ENCODE measurements at regions not wholly inside any gene's neighbourhood (a gene's known extent, or its start where the extent isn't known, plus 50 kb on each side); places are given as distances from the start of the nearest gene placed in this dataset.
"Not testable (repeated sequence)": the region's sequence is repeated elsewhere in the genome, so short reads cannot be mapped to it uniquely, and the experiment has no call there.

DNA sequence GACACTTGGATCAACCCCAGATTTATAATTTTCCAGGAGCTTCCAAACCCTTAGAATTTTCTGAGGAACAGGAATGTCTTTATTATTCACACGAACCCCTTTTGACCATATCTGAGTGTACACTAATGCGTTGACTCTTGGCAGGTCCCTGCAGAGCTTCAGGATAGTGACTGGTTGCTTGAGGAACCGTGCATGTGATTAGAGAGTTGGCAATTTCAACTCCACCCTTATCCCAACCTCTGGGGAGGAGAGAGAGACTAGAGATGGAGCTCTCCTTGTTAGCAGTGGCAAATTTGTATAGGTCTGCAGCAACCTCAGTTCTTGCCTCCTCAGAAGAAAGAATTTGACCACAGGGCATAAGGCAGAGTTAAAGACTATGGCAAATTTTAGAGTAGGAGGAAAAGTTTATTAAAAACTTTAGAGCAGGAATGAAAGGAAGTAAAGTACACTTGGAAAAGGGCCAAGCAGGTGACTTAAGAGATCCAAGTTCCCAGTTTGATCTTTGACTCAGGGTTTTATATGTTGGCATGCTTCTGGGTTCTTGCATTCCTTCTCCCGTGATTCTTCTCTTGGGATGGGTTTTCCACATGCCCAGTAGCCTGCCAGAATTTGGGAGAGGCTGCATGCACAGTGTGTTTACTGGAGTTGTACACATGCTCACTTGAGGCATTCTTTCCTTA, 93.8 kb upstream of the ETV3 start:
- DNase-seq (ENCODE audit: low read depth in 2 of 3, low spot score in 1 of 3): no peak

DNA sequence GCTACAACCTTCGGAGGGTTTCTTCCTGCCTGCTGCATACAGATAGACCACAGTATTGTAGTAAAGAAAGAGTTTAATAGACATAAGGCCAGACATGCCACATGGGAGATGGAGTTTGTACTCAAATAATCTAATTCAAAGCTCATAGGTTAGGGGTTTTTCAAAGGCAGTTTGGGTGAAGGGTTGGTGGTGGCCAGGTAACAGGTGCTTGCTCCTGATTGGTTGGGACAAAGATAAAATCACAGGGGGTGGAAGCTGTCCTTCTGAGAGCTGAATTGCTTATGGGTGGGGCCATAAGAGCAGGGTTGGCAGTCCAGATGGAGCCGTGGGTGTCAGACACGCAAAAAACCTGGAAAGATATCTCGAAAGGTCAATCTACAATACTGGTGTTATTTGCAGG, 92.3 kb upstream of the ETV3 start:
- DNase-seq (ENCODE audit: low read depth in 2 of 3, low spot score in 1 of 3): no peak

- no peak for DNase-seq (ENCODE audit: low read depth in 2 of 3, low spot score in 1 of 3)
Measured at GRCh38 chr1:157227700-157228099, 89.5 kb upstream of the ETV3 start.

GRCh38 chr1:157226739-157227138, 88.5 kb upstream of the ETV3 start:
- DNase-seq (ENCODE audit: low read depth in 2 of 3, low spot score in 1 of 3): no peak

DNA sequence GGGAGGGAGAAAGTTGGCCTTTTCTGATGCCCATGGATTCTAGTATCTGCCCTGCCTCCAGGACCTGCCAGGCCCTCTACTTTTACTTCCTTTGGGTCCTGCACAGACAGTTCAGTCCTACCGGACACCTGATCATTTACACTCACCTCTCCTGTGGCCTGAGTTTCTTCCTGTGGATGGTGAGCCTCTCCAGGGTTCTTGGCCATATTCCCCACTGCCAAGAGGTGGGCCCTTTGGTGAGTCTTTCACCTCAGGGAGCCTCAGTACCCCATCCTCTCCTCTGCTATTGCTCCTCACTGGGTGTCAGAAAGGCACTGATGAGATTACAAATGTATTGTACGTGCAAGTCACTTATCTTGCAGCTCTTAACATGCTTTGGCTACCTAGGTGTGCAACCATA, 81.4 kb upstream of the ETV3 start:
- no peak for DNase-seq (ENCODE audit: low read depth in 2 of 3, low spot score in 1 of 3)

GRCh38 chr1:157219182-157219581, 81.0 kb upstream of the ETV3 start:
- DNase-seq (ENCODE audit: low read depth in 2 of 3, low spot score in 1 of 3): no peak

DNA sequence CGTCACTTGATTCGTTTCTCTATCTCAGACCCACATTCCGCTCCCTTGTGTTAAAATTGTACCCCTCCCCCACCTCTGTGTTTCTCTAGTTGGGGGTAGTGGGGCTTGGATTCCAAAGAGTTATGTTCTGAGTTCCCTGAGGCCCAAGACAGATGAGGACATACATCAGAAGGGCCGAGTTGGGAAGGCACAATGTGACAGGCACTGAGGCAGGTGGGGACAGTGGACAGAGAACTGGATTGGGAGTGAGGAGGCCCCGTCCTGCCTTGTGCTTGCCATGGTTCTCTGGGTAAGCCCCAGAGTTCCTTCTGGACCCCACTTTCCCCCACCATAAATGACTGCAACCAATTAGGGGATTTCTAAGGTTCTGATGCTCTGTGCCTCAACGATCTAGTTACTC, 80.5 kb upstream of the ETV3 start:
- DNase-seq (ENCODE audit: low read depth in 2 of 3, low spot score in 1 of 3): no peak

GRCh38 chr1:157217486-157217885, 79.3 kb upstream of the ETV3 start:
- no peak for DNase-seq (ENCODE audit: low read depth in 2 of 3, low spot score in 1 of 3)

DNA sequence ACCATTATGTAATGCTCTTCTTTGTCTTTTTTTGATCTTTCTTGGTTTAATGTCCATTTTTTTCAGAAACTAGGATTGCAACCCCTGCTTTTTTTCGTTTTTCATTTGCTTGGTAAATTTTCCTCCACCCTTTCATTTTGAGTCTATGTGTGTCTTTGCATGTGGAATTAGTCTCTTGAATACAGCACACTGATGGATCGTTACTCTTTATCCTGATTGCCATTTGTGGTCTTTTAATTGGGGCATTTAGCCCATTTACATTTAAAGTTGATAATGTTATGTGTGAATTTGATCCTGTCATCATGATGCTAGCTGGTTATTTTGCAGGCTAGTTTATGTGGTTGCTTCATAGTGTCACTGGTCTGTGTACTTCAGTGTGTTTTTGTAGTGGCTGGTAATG, 75.6 kb upstream of the ETV3 start:
- no peak for DNase-seq (ENCODE audit: low read depth in 2 of 3, low spot score in 1 of 3)

DNA sequence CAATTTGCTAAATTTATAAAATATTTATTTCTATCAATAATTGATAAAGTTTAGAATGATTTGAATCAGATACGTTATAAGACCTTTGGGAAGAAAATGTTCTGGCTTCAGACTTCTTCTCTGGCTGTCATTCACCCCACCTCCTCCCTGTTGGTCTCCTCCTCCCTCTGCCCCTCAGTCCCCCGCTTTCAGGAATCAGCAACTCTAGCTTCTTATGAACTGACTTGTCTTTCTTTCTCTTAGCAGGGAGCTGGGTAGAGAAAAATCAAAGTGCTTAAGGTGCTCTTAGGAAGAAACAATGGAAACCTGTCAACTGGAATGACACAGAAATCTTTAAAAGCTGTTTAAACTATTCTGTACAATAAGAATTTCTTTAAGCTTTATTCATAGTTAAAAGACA, 71.3 kb upstream of the ETV3 start:
- no peak for DNase-seq (ENCODE audit: low read depth in 2 of 3, low spot score in 1 of 3)

- DNase-seq (ENCODE audit: low read depth in 2 of 3, low spot score in 1 of 3): not testable (repeated sequence)
Measured at GRCh38 chr1:157205982-157206381, 67.8 kb upstream of the ETV3 start.

GRCh38 chr1:157203166-157203565, 65.0 kb upstream of the ETV3 start:
- DNase-seq (ENCODE audit: low read depth in 2 of 3, low spot score in 1 of 3): no peak

DNA sequence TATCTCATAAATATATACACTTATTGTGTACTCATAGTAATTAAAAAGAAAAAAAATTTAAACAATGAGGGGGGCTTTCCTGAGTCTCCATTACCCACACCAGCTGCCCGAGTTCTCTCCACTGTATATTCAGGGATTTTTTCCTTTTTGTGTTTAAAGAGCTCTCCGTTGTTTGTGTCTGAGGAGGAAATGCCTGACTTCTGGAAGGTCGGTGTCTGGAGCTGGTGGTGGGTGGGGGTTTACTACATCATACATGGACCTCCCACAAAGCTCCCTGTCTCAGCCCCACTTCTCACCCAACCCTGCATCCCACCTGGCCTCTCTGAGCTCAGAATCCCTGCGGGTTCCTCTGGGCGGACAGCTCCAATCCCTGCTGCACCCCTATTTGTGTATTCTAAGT, 64.1 kb upstream of the ETV3 start:
- no peak for DNase-seq (ENCODE audit: low read depth in 2 of 3, low spot score in 1 of 3)

DNA sequence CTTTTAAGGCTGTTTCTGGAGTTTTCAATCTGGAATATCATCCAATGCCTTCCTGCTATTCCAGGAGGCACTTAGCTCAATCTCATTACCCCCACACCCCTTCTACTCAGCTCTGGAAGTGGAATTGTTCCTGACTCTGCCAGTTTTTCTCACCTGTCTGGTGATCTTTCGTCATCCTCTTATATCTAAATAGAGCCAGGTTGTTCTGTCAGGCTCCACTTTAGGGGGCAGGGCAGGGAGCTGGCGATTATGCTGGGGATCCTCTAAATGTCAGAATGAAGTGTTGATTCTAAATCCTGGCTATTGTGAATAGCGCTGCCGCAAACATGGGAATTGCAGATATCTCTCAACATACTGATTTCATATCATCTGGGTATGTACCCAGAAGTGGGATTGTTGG, 63.6 kb upstream of the ETV3 start:
- no peak for DNase-seq (ENCODE audit: low read depth in 2 of 3, low spot score in 1 of 3)

DNA sequence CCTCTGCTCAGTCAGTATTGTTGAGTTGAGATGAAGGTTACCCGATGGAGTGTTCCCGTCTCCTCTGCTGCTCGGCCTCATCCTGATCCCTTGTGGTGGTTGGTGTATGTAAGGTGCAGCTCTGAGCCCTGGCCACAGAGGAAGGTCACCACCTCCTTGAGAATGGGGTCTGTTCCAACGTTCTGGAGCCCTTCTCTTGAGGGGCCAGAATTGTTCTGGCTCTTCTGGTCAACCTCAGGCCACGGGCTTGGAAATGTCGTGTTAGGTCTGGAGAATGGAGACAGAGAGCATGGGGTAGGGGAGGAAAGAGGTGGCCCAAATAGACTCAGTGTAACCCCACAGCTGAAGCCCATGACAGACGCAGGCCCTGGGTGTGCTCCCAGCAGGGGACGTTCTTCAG, 62.3 kb upstream of the ETV3 start:
- no peak for DNase-seq (ENCODE audit: low read depth in 2 of 3, low spot score in 1 of 3)

DNA sequence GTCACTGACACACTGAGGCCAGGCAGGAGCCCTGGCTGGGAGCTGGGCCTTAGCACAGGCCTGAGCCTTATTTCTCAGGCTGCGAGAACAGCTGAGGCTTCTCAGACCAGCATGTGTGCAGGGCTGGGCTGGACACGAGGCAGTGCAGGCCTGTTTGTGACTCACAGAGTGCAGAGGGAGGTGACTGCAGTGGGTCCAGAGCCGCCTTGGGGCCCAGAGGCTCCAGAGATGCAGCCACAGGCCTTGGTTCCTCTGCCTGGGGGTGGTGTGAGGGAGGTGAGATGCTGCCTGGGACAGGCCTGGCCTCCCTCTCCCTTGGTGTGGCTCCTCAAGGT, 61.2 kb upstream of the ETV3 start:
- DNase-seq (ENCODE audit: low read depth in 2 of 3, low spot score in 1 of 3): no peak

- no peak for DNase-seq (ENCODE audit: low read depth in 2 of 3, low spot score in 1 of 3)
Measured at GRCh38 chr1:157198619-157199420, 60.6 kb upstream of the ETV3 start.

DNA sequence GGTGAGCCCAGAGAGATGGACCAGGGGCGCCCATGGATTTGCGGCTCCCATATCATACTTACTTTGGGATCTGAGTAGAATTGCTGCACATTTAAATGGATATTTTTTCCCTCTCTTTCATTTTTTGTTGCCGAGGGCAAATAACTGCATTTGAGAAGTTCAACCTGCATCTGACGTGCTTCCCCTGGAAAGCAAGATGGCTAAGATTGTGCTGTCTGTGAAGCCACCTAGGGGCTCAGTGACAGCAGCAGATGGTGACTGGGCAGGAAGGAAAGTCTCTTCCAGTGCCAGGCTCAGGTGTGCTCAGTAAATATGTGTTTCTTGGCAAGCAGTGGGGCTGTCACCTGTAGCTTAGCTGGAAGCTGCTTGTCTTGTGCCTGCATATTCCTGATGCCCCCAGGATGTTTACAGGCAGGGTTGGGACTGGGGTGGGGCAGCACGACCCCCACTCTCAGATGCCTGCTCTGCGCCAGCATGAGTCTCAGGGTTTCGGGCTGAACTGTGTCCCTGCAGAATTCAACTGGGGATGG, 59.8 kb upstream of the ETV3 start:
- DNase-seq (ENCODE audit: low read depth in 2 of 3, low spot score in 1 of 3): no peak

- not testable (repeated sequence) for DNase-seq (ENCODE audit: low read depth in 2 of 3, low spot score in 1 of 3)
Measured at GRCh38 chr1:157196670-157197456, 58.7 kb upstream of the ETV3 start.

DNA sequence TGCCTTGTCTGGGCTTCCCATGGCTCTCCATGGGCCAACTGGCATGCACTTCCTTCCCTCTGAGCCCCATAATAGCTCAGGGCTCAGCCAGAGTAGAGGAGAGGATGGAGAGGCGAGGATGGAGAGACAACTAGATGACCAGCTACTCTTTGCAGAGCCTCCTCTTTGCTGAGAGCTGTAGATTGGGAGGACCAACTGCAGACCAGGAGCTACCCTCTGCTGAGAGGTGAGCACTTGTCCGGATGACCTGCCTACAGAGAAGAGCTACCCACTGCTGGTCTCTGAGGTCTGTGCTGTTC, 58.0 kb upstream of the ETV3 start:
- DNase-seq (ENCODE audit: low read depth in 2 of 3, low spot score in 1 of 3): no peak

DNA sequence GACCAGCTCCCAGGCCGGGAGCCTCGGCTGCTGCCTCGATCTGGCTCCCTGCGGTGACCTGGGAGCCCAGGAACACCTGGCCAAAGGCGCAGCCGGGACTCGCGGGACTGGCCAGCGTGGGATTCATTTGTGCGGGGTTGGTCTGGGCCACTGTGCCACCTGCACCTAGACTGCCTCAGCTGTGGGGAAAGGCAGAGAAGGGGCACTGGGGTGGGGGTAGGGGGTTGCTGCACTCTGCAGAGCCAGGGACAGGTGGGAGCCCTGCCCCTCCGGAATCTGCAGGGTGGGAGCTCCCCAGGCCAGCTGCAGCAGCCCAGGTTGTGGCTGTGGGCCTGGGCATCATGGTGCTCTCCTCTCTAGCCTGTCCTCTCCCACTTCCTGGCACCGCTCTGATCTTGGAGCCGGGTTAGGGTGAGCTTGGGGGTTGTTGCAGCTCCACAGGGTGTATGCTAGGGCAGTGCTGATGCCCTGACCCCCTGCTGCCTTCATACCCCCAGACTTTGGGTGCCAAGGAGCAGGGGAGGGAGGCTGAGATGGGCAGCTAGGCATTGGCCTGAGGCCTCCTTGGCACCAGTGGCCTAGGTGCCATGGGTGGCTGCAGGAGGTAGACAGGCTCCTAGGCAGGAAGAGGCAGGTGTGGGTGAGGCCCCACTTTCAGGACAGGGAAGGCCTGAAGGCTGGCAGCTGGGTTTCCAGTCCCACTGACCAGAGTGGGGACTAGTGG, 57.5 kb upstream of the ETV3 start:
- DNase-seq (ENCODE audit: low read depth in 2 of 3, low spot score in 1 of 3): no peak

Measured in stimulated activated CD4-positive, alpha-beta T cell treated with anti-CD3 and anti-CD28 coated beads, Interleukin-12 subunit alpha, Interleukin-12 subunit beta, amount 100 ng/mL, for 48 hours (primary cell).